GM21360 (cell line): ENCODE measurements at regions not wholly inside any gene's neighbourhood (a gene's known extent, or its start where the extent isn't known, plus 50 kb on each side); places are given as distances from the start of the nearest gene placed in this dataset.

Source experiments
- ATAC-seq: cut with Tn5 transposase; IDR thresholded peaks from one replicate; pipeline ENCODE4 v1.9.1; 2021; ENCODE audit warnings: mild to moderate bottlenecking, moderate library complexity; ENCODE audit not compliant: unreplicated experiment

DNA sequence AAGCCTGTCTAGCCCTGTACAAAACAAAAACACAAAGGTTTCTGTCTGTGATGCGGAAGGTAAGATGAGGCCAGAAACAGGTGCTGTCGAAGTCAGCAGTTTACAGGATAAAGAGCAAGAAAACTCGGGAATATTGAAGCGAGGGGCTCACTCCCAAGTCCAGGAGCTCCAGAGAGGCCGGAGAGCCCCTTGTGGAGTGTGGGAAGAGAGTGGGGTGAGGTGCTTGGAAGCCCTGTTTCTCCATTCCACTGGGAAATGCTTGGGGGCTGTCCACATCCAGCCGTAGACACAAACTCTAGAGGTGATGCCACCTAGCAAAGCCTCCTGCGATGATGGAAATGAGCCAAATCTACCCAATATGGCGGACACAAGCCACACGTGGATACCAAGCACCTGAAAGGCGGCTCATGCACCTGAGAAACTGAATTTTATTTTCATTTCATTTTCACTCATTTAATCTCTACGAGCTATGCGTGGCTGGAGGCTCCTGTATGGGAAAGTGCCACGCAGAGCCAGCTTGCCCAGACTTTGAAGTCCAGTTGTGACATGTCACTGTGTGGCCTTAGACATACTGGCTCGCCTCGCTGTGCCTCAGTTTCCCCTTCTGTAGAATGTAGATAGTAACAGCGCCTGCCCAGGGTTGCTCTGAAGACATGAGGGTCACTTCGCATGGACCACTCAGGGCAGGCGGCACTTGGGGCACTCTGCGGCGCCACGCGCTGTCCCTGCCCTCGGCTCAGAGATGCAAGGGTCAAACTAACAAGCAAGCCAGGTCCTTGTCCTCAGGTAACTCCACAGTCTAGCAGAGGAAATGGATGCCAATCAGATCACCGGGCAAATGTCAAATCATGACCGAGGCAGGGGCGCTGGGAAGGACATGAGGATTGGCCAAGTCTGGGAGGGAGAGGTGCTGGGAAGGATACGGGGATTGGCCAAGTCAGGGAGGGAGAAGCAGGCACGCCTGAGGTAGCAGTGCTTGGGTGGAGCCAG is 684.7 kb downstream of the TBC1D22A start:
- ATAC-seq, result no peak

DNA sequence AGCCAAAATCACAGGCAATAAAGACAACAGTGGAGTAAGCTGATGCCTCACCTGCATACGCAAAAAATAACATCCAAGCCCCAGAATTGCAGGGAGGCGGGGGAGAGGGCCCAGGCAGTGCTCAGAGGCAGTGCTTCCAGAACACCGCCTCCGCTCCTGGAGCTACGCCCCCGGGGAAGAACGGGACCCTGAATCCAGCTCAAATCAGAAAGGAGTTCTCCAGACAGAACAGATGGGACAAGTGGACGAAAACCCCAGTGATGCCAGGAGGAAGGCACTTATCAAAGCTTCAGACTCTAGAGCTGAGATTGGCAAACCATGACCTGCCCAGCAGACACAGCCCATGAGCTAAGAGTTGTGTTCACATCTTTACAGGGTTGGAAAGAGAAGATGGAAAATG is 683.9 kb downstream of the TBC1D22A start:
- no peak for ATAC-seq

DNA sequence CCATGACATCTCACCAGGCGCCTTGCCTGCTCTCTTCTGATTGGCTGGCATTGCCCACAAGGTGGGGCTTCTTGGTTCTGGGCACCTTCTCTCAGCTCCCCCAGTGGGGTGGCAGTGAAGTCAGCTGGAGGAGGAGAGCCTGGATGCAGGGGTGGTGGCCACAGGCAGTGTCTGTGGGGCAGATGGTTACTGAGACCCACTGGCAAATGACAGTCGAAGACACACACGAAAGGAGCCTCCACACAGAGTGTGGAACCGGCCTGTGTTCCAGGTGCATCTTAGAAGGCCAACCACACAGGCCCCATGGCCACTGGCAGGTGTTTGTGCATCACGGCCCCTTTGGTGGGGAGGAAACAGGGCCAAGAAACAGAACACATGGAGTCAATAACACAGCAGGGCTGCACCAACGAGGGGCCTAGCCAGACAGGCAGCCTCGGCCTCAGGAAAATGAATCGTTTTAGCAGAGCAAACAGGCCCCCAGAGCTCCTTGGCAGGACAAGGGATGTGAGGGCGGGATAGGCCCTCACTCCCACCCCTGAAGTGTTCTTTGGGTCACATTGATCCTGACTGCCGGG is 683.4 kb downstream of the TBC1D22A start:
- ATAC-seq, result no peak

DNA sequence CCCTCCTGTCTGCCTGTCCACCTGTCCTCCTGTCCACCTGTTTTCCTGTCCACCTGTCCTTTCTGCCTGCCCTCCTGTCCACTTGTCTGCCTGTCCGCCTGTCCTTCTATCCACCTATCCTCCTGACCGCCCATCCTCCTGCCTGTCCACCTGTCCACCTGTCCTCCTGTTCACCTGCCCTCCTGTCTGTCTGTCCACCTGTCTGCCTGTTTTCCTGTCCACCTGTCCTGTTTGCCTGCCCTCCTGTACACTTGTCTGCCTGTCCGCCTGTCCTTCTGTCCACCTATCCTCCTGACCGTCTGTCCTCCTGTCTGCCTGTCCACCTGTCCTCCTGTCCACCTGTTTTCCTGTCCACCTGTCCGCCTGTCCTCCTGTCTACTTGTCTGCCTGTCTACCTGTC is 682.8 kb downstream of the TBC1D22A start:
- no peak for ATAC-seq

DNA sequence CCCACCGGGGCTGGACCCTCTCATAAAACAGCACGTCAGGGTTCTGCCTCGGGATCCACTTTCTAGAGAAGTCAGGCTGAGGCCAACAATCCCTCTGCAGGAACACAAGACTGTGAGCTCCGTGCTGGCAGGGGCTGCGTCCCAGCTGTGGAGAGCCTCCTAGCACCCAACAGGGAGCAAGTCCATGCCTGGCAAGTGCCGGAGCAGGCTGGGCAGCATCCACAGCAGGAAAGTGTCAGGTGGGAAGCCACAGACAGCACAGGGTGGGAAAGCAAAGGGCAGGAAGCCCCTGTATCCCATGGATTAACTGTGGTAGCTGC is 682.3 kb downstream of the TBC1D22A start:
- no peak for ATAC-seq

DNA sequence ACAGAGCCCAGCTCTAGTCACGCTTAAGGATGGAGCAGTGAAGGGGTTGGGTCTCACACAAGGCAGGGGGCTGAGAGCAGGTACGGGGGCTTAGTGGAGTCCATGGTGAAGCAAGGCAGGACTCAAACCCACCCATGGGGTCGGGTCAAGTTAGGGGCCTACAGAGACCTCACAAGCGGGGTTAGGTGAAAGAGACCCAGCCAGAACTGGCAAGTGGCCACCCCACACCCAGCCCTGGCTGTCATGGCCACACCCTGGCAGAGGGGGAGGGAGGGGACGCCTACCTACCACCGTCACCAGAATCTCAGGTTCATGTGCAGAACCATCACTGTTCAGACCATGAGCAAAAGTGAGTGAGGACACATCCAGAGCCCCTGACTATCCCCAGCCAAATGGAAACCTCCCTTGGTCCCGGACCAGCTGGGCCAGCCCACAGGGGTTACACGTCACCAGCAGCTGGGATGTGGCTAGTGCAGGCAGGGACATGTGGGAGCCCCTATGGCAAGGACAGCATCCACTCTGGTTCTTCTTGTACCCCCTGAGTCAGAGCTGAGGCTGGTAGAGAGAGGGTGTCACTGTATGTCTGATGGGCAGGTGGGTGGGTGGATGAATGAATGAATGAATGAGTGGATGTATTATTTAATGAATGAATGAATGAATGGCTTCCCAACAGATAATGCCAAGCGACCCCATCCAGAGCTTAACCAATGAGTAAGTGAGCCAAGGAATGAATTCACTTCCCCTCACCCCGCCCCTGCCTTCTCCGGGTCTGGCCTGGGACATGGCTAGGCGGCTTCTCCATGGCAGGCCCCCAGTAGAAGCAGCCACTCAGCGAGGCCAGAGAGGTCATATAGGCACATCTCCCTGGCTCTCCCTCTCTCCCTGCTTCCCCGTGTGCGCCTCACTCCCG is 681.6 kb downstream of the TBC1D22A start:
- ATAC-seq, result no peak

DNA sequence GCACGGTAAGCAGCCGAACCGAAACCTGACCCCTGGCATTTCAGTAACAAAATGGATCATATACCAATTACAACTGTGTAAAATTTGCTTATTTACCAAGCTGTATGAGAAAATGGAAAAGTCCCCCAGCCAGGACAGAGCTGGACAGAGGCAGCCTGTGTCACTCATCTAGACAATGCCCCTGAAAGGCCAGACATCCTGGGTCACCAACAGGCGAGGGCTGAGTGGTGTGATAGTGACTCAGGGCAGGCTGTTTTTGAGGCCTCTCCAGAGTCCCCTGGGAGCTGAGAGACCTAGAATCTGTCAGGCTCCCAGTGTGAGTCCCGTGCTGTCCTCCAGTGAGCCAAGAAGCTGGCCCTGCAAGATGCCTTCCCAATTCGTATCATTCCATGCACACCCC is 680.4 kb downstream of the TBC1D22A start:
- no peak for ATAC-seq

DNA sequence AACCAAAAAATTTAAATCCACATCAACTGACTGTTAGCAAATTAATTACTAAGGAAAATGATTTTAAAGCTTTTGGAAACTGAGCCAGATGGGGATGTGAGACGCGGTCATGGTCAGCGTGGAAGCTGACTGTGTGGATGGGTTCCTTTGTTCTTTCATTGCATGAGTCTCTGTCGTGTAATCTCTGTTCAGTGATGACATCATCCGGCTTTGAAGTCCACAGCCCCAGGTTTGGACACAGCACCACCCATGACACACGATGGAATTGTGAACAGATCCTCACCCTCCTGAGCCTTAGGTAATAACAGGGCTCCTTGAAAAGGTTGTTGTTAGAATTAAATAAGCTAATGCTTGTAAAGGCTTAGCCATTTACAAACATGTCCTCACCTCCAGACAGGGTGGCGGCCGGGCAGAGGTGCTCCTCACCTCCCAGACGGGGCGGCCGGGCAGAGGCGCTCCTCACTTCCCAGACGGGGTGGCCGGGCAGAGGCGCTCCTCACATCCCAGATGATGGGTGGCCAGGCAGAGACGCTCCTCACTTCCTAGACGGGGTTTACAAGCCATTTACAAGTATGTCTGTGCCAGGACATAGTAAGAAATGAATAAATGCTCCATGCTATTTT is 677.3 kb downstream of the TBC1D22A start:
- no peak for ATAC-seq

DNA sequence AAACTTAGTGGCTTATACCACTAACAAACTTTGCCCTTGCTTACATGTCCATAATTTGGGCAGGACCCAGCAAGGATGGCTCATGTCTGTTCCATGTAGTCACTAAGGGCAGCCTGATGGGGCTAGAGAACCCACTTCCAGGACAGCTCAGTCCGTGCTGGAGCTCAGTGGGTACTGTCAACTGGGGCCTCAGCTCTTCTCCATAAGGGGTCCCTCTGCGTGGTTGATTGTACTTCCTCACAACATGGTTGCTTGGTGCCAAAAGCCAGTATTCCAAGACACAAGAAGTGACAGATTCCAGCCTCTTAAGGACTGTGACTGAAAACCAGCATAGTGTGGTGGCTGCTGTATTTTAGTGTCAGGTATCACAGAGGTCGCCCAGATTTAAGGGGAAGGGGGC is 675.2 kb downstream of the TBC1D22A start:
- ATAC-seq, result no peak

DNA sequence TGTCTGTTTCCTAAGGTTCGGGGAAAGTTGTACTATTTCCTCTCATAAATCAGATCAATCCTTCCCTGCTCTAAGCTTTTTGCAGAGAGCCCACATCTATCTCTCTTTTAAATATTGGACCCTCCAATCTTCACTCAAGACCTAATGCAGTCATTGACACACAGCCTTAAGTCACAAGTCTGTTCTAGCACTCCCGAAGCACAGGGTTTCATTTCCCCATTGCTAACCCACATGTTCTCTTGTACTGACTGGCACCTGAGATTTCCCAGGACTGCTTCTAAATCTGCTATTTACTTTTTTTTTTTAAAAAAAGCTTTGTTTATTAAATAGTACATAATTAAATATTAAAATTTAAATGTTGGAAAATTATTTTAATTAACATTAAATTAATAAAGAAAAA is 674.7 kb downstream of the TBC1D22A start:
- ATAC-seq, result no peak

DNA sequence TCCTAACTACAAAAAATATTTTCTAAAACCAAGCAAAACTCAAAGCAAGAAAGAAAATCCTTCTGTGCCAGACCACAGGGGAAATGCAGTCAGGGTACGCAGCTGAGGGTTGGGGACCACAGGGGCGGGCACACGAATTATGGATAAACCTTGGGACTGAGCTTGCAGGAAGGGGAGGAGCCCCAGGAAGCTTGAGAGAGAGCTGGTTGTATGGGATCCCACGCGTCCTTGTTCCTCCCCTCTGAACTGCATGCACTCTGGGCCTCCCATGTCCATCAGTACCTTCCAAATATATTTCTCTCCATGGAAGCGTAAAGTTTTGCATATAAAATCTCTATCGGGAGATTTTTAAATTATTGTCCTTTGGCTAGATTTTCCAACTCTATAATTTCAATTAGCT is 673.4 kb downstream of the TBC1D22A start:
- ATAC-seq, result no peak

DNA sequence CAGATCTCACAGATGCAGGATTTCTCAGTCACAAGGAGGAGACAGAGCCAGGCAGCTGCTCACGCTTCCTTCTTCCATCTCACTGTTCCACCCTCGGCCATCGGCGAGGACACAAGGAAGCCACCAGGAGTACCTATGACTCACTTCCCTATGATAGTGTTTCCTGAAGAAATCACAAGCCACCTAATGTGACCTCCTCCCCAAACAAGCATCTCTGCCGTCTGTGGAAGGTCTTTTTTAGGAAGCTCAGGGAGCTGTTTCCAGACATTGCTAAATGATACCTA is 672.7 kb downstream of the TBC1D22A start:
- no peak for ATAC-seq

DNA sequence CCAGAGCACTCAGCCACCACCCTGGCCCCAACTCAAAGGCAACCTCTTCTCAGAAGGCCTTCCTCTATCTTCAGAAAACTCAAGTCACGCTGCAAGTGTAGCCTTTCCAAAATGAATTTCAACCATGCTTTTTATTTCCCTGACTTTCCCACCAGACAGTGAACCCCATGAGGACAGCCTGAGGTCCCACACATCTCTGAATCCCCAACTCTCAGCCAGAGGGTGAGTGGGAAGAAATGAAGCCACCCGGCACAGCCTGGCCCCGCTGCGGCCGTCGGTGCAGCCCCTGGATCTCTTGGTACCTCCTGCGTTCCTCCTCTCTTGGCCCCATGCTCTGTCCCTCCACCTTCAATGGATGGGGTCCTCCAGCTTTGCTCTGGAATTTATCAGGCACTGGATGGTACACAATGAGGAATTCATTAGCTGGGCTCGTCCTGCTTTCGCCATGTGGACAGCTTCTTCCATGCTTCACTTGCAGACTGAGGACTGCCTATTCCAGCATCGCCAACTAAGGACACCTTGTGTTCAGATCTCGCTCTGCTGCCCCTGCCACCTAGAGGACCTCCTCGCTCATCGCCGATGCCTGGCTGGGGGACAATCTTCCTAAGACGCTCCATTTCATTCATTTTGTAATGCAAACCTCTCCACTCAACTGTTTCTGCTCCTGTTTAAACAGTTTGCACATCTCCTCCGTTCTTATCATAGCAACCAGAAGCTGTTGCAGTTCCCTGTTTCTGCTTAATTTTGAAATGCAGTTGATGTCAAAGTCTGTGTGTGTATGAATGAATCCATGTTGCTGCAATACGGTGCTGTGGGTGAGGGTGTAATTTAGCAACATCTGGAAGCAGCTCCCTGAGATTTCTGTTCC is 672.1 kb downstream of the TBC1D22A start:
- no peak for ATAC-seq

DNA sequence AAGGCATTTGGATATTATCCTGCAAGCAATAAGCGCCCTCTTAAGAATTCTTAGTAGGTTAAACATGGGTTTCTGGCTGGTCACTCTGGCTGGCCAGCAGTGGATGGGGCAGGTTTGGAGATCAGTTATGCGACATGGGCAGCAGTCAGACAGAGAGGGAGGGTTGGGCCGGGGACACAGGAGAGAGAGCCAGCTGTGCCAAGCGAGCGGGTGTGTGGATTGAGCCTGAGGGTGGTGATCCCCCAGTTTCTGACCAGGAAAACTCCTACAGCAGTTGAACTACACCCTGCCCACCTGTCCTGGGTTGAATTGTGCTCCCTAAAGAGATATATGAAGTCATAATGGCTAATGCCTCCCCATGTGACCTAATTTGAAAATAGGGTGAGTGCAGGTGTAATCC is 671.2 kb downstream of the TBC1D22A start:
- ATAC-seq, result no peak

DNA sequence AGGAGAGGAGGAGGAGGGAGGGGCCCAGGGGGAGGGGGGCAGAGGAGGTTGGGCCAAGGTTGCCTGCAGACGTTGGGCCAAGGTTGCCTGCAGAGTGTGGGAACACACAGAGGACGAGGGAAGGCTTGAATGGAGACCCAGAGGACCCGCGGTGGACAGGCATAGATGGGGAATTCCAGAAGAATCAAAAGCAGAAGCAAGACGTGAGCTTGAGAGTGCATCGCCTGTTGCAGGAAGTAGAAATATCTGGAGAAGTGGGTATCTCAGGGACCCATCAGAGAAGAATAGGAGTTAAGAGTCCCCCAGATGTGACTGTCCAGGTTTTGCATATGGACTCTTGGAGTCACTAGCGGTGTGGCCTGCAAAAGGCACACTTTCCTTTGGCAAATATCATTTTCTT is 670.2 kb downstream of the TBC1D22A start:
- ATAC-seq, result no peak

DNA sequence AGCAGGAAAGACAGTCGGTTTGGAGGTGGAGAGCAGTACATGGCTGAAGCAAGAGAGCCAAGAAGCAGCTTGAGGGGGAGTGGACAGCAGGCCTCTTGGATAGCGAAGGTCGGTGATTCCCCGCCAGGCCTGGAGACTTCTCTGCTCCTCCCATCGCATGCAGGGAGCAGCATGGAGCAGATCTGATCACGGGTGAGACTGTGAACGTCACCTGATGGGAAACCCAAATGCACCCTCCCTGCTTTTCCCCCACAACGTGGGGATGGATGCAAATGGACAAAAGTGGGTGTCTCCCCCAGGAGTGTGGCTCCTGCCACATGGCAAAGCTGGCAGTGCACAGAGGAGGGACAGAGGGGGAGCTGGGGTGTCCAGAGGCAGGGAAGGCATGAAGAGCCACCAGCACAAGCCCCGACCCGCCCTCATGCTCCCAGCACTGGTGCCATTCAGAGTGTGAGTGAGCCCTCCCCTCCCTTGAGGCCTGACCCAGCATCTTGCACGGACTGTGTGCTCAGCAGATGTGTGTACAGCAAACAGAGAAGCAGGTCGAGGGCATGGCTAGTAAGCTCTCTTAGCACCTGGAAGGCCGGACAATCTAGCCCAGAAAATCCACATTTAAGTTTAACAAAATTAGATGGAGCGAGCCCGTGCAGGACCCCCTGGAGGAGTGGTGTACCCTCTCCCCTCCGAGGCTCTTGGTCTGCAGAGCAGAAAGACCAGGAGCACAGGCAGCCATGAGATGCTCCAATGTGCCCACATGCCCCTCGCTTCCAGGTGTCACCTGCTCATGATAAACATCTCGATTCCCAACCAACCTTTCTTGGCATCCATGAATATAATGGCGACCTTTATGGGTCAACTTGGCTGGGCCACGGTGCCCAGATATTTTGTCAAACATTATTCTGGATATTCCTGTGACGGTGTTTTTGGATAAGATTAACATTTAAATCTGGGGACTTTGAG is 661.7 kb downstream of the TBC1D22A start:
- ATAC-seq, result no peak

DNA sequence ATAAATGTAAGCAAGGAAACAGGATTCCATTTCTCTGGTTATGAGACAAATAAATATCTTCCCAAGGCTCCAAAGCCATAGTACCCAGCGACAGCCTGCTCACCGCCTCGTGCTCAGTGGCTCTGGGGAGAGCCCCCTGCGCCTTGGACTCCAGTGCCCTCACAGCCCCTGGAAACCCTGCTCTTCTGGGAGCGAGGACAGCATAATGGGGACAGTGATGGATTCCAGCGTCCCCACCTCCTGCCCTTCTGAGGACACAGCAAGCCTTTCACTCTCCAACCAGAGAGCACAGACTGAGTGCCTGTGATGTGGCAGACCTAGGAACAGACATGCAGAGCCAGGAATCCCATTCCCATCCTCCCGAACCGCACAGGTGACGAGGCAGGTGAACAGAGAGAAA is 660.8 kb downstream of the TBC1D22A start:
- ATAC-seq, result no peak

DNA sequence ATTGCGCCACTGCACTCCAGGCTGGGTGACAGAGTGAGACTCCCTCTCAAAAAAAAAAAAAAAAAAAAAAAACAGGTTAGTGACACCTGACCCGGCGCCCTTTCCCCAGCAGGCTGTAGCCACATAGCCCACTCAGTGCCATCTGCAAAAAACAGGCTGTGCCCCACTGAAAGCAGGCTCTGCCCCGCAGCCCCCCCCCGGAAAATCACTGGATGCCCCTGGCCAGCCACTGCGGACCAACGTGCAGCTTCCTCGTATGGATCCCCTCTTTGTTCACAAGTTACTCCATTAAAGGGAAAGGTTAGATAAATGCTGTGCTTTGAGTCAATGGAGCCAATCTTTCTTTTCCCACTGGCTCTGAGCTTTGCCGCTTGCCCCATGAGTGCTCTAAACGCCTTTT is 660.3 kb downstream of the TBC1D22A start:
- ATAC-seq, result no peak

DNA sequence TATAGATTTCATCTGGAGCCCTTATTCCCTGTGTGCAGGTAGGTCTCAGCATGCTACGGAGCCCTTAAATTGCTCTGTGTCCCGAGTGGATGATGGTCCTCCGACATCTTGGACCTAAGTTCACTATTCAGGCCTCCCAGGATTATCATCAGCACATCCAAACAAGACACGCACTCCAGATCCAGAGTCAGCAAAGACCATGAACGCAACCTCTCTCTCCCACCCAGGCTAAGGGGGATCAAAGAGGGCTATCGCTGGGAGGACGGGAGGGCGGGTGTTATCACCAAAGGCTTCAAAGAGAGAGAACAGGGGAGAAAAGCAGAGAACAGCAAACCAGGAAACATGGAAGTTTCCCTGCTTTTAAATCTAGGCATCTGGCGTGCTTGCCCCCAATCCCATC is 659.4 kb downstream of the TBC1D22A start:
- ATAC-seq, result no peak
